WTC11 (cell line): ENCODE measurements at regions not wholly inside any gene's neighbourhood (a gene's known extent, or its start where the extent isn't known, plus 50 kb on each side); places are given as distances from the start of the nearest gene placed in this dataset.

Source experiments
- ATAC-seq: fragments of 200-7000 bp; cut with Tn5 transposase; 2 replicates; pipeline ENCODE4 v1.10.0; 2021; ENCODE audit warnings: mild to moderate bottlenecking, moderate library complexity
- CTCF ChIA-PET: fragments of 300-600 bp; sonication (Branson Sonifier 250); formaldehyde crosslinking; loops from one replicate; lab custom pipeline; 2021; ENCODE audit warnings: antibody characterized with exemption; lab: Charles Lee
- POLR2A ChIA-PET: fragments of 350-600 bp; sonication (Branson Sonifier 250); formaldehyde crosslinking; loops from one replicate; lab custom pipeline; 2021; ENCODE audit warnings: antibody characterized with exemption; lab: Charles Lee
- DNase-seq: peaks from one replicate; pipeline ENCODE4 v3.0.0; 2021; ENCODE audit warnings: low spot score
- H3K27ac Mint-ChIP-seq: 2 replicates; pipeline ENCODE4 v1.8.0; 2021; ENCODE audit warnings: mixed read lengths
- H3K27me3 Mint-ChIP-seq: 2 replicates; pipeline ENCODE4 v1.8.0; 2021; ENCODE audit warnings: low read depth, mild to moderate bottlenecking, moderate library complexity, mixed read lengths
- H3K36me3 Mint-ChIP-seq: 2 replicates; pipeline ENCODE4 v1.8.0; 2021; ENCODE audit warnings: mixed read lengths
- H3K4me1 Mint-ChIP-seq: 2 replicates; pipeline ENCODE4 v1.8.0; 2022; ENCODE audit warnings: mixed read lengths
- H3K4me3 Mint-ChIP-seq: 2 replicates; pipeline ENCODE4 v1.8.0; 2021; ENCODE audit warnings: mild to moderate bottlenecking, moderate library complexity, mixed read lengths
- H3K9me3 Mint-ChIP-seq: 2 replicates; pipeline ENCODE4 v1.8.0; 2021; ENCODE audit warnings: mixed read lengths
- ATF2 ChIP-seq: sonication (generic); formaldehyde crosslinking; IDR thresholded peaks from 2 replicates; pipeline ENCODE4 v1.8.1; 2022; ENCODE audit warnings: low read depth, missing genetic modification reagents, borderline replicate concordance
- CBFB ChIP-seq: sonication (generic); formaldehyde crosslinking; IDR thresholded peaks from 2 replicates; pipeline ENCODE4 v1.8.1; 2022; ENCODE audit warnings: mild to moderate bottlenecking, low read depth, missing genetic modification reagents
- CDX4 ChIP-seq: fragments of 250-450 bp; sonication (Bioruptor Pico); IDR thresholded peaks from 2 replicates; pipeline ENCODE4 v1.9.0; 2021; ENCODE audit warnings: moderate library complexity, mild to moderate bottlenecking, inconsistent platforms, borderline replicate concordance
- E2F5 ChIP-seq: sonication (generic); formaldehyde crosslinking; IDR thresholded peaks from 2 replicates; pipeline ENCODE4 v1.8.1; 2022; ENCODE audit warnings: mild to moderate bottlenecking, moderate library complexity, missing genetic modification reagents
- PRRX2 ChIP-seq: fragments of 250-450 bp; sonication (Bioruptor Pico); IDR thresholded peaks from 2 replicates; pipeline ENCODE4 v1.8.0; 2021; ENCODE audit warnings: mild to moderate bottlenecking
- STAT6 ChIP-seq: sonication (generic); formaldehyde crosslinking; conservative IDR thresholded peaks from 2 replicates; pipeline ENCODE4 v1.8.1; 2023; ENCODE audit warnings: mild to moderate bottlenecking, low read depth, missing genetic modification reagents, moderate library complexity
- TCF7 ChIP-seq: sonication (generic); formaldehyde crosslinking; IDR thresholded peaks from 2 replicates; pipeline ENCODE4 v1.8.0; 2022; ENCODE audit warnings: mild to moderate bottlenecking, low read depth, missing genetic modification reagents, moderate library complexity
- ZNF232 ChIP-seq: sonication (generic); formaldehyde crosslinking; IDR thresholded peaks from 2 replicates; pipeline ENCODE4 v1.8.0; 2022; ENCODE audit warnings: mild to moderate bottlenecking, missing genetic modification reagents
- ZNF263 ChIP-seq: sonication (generic); formaldehyde crosslinking; IDR thresholded peaks from 2 replicates; pipeline ENCODE4 v1.8.1; 2022; ENCODE audit warnings: low read depth, mild to moderate bottlenecking, moderate library complexity, missing genetic modification reagents
- ZNF396 ChIP-seq: fragments of 250-450 bp; sonication (Bioruptor Pico); IDR thresholded peaks from 2 replicates; pipeline ENCODE4 v1.8.0; 2021; ENCODE audit warnings: mild to moderate bottlenecking, moderate library complexity, borderline replicate concordance
- ZNF416 ChIP-seq: fragments of 250-450 bp; sonication (Bioruptor Pico); IDR thresholded peaks from 2 replicates; pipeline ENCODE4 v1.9.0; 2021; ENCODE audit warnings: mild to moderate bottlenecking, inconsistent platforms
- TF ChIP-seq, protein P1 (sequence below): fragments of 250-450 bp; sonication (Bioruptor Pico); IDR thresholded peaks from 2 replicates; pipeline ENCODE4 v2.1.2; 2022; ENCODE audit warnings: mild to moderate bottlenecking, moderate library complexity
- TF ChIP-seq, protein P2 (sequence below): fragments of 250-450 bp; sonication (Bioruptor Pico); IDR thresholded peaks from 2 replicates; pipeline ENCODE4 v1.8.0; 2021; ENCODE audit warnings: mild to moderate bottlenecking
- TF ChIP-seq, protein P3 (sequence below): fragments of 200-600 bp; IDR thresholded peaks from 2 replicates; pipeline ENCODE4 v1.8.0; 2022; ENCODE audit warnings: antibody characterized with exemption
- TF ChIP-seq, protein P4 (sequence below): sonication (generic); formaldehyde crosslinking; IDR thresholded peaks from 2 replicates; pipeline ENCODE4 v1.8.0; 2022; ENCODE audit warnings: mild to moderate bottlenecking, missing genetic modification reagents
- TF ChIP-seq, protein P5 (sequence below): sonication (generic); formaldehyde crosslinking; IDR thresholded peaks from 2 replicates; pipeline ENCODE4 v1.8.0; 2023; ENCODE audit warnings: missing genetic modification reagents, mild to moderate bottlenecking, borderline replicate concordance

DNA sequence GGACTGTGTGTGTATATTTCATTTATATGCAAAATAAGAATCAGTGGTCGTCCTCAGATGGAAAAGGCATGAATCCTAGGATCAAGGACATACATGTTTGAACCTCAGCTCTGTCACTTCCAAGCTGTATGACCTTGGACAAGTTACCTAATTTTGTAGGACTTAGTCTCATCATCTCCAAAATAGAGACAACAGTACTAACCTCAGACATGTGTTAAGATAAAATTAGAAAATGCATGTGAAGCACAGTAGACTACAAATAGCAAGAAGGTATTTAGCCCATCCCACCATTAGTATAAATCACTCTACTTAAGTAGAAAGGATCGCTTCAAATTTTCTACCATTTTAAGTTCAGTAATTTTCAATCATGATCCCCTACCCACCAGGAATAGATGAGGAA, 309.8 kb downstream of the ZEB2 start (continued):
- TF ChIP-seq STAT6, result no peak
- no peak for TF ChIP-seq ATF2 (CRISPR knock-in tag)
- TF ChIP-seq ZNF232 (CRISPR knock-in tag), result no peak
- no peak for TF ChIP-seq E2F5 (CRISPR knock-in tag)
- TF ChIP-seq, protein P1, sequence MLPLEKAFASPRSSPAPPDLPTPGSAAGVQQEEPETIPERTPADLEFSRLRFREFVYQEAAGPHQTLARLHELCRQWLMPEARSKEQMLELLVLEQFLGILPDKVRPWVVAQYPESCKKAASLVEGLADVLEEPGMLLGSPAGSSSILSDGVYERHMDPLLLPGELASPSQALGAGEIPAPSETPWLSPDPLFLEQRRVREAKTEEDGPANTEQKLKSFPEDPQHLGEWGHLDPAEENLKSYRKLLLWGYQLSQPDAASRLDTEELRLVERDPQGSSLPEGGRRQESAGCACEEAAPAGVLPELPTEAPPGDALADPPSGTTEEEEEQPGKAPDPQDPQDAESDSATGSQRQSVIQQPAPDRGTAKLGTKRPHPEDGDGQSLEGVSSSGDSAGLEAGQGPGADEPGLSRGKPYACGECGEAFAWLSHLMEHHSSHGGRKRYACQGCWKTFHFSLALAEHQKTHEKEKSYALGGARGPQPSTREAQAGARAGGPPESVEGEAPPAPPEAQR, result no peak
- no peak for TF ChIP-seq PRRX2
- TF ChIP-seq, protein P2, sequence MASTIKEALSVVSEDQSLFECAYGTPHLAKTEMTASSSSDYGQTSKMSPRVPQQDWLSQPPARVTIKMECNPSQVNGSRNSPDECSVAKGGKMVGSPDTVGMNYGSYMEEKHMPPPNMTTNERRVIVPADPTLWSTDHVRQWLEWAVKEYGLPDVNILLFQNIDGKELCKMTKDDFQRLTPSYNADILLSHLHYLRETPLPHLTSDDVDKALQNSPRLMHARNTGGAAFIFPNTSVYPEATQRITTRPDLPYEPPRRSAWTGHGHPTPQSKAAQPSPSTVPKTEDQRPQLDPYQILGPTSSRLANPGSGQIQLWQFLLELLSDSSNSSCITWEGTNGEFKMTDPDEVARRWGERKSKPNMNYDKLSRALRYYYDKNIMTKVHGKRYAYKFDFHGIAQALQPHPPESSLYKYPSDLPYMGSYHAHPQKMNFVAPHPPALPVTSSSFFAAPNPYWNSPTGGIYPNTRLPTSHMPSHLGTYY, result no peak
- TF ChIP-seq CBFB, result no peak

- Mint-ChIP-seq H3K27ac (no peak overlapping the region), H3K4me3 (no peak overlapping the region), H3K9me3 (no peaks in the 10 kb centered on the region), H3K36me3 (peaks cover 5% of the 10 kb centered on the region; the same call in 1 of the 2 replicates), H3K27me3 (no peaks in the 10 kb centered on the region), H3K4me1 (peaks cover 11% of the 10 kb centered on the region)
- DNase-seq (no peak), ATAC-seq (no peak)
- ChIA-PET POLR2A (no interaction called here), CTCF (no interaction called here)
- TF ChIP-seq TCF7 (no peak), CDX4 (CRISPR knock-in tag) (no peak), ZNF263 (CRISPR knock-in tag) (no peak), ZNF396 (CRISPR knock-in tag) (no peak), ZNF416 (CRISPR knock-in tag) (no peak)
- TF ChIP-seq, protein P3, sequence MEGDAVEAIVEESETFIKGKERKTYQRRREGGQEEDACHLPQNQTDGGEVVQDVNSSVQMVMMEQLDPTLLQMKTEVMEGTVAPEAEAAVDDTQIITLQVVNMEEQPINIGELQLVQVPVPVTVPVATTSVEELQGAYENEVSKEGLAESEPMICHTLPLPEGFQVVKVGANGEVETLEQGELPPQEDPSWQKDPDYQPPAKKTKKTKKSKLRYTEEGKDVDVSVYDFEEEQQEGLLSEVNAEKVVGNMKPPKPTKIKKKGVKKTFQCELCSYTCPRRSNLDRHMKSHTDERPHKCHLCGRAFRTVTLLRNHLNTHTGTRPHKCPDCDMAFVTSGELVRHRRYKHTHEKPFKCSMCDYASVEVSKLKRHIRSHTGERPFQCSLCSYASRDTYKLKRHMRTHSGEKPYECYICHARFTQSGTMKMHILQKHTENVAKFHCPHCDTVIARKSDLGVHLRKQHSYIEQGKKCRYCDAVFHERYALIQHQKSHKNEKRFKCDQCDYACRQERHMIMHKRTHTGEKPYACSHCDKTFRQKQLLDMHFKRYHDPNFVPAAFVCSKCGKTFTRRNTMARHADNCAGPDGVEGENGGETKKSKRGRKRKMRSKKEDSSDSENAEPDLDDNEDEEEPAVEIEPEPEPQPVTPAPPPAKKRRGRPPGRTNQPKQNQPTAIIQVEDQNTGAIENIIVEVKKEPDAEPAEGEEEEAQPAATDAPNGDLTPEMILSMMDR, result no peak
- TF ChIP-seq, protein P4, sequence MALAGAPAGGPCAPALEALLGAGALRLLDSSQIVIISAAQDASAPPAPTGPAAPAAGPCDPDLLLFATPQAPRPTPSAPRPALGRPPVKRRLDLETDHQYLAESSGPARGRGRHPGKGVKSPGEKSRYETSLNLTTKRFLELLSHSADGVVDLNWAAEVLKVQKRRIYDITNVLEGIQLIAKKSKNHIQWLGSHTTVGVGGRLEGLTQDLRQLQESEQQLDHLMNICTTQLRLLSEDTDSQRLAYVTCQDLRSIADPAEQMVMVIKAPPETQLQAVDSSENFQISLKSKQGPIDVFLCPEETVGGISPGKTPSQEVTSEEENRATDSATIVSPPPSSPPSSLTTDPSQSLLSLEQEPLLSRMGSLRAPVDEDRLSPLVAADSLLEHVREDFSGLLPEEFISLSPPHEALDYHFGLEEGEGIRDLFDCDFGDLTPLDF (CRISPR knock-in tag), result no peak
- TF ChIP-seq, protein P5, sequence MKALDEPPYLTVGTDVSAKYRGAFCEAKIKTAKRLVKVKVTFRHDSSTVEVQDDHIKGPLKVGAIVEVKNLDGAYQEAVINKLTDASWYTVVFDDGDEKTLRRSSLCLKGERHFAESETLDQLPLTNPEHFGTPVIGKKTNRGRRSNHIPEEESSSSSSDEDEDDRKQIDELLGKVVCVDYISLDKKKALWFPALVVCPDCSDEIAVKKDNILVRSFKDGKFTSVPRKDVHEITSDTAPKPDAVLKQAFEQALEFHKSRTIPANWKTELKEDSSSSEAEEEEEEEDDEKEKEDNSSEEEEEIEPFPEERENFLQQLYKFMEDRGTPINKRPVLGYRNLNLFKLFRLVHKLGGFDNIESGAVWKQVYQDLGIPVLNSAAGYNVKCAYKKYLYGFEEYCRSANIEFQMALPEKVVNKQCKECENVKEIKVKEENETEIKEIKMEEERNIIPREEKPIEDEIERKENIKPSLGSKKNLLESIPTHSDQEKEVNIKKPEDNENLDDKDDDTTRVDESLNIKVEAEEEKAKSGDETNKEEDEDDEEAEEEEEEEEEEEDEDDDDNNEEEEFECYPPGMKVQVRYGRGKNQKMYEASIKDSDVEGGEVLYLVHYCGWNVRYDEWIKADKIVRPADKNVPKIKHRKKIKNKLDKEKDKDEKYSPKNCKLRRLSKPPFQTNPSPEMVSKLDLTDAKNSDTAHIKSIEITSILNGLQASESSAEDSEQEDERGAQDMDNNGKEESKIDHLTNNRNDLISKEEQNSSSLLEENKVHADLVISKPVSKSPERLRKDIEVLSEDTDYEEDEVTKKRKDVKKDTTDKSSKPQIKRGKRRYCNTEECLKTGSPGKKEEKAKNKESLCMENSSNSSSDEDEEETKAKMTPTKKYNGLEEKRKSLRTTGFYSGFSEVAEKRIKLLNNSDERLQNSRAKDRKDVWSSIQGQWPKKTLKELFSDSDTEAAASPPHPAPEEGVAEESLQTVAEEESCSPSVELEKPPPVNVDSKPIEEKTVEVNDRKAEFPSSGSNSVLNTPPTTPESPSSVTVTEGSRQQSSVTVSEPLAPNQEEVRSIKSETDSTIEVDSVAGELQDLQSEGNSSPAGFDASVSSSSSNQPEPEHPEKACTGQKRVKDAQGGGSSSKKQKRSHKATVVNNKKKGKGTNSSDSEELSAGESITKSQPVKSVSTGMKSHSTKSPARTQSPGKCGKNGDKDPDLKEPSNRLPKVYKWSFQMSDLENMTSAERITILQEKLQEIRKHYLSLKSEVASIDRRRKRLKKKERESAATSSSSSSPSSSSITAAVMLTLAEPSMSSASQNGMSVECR (CRISPR knock-in tag), result no peak
Observed at GRCh38 chr2:144208924-144209323, 311.0 kb downstream of the ZEB2 start.
